Amniotic epithelial cell (primary cell): ENCODE measurements at regions not wholly inside any gene's neighbourhood (a gene's known extent, or its start where the extent isn't known, plus 50 kb on each side); places are given as distances from the start of the nearest gene placed in this dataset.
A peak's percentile ranks its signal among the peaks of the same experiment; 100 is the strongest.
"Not testable (repeated sequence)": the region's sequence is repeated elsewhere in the genome, so short reads cannot be mapped to it uniquely, and the experiment has no call there.

ENCODE experiments used
- DNase-seq: peaks from one replicate; pipeline ENCODE4 v3.0.0-alpha.2; 2010; ENCODE audit warnings: low read depth

DNA sequence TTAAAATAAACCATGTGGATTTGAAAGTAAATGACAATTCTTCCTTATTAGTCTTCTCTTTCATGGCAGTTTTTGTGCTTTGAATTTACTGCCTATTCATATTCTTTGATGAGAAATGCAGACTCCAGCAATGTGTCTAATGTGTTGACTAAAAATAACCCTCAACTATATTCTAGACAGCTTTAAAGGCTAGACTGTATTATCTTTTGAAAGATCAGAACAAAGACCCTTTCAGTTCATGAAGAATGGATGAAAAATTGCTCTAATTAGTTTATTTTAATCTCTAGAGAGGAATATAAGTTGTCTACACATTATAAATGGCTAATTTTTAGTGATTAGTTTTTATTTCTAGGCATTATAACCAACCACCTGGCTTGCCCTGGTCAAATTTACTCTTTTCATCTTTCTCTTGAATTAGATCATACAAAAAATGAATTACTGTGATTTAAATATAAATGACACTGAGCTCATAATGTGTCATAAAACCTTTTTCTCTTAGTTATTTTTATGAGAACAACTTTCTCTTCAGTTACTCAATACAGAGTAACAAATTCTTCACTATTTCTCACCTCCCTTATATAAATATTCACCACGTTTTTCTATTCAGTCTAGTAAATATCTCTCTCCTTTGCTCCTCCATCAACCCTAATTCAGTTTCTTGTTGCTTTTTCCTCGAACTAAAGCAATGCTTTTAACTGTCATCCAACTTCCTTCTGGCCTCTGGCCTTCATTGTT, 428.5 kb upstream of the TMPRSS15 start:
- DNase-seq: no peak

DNA sequence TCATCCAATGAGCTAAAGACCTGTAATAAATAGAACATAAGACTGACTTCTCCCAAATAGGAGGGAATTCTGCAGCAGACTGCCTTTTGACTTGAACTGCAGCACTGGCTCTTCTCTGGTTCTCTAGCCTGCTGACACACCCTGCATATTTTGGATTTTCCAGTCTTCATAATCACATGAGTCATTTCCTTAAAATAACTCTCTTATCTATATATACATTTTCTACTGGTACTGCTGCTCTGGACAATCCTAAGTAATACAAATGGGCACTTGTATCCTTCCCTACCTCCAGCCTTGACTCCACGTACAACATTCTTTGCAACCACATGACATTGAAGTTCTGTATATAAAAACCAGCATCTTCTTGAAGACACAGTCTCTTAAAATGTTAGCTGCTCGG, 429.4 kb upstream of the TMPRSS15 start:
- DNase-seq: peak; percentile 83

- DNase-seq: peak; percentile 32
Measured at GRCh38 chr21:18834121-18834520, 430.5 kb upstream of the TMPRSS15 start.

DNA sequence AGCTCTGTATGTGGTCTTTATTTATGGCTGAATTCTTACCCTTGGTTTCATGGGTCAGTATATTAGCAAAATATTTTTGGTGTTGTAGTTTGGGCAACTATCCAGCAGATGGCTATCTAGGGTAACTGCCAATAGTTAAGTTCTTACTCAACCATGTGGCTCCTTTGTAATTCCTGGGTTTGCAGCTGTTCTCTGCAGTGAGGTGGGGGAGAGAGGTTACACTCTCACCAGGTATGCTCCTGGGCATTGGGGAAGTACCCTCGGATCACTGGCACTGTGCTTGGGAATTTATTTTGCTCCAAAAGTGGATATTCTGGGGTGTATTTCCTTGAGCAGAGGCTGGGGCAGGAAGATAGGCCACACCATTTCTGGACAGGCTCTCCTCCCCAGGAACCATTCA, 436.7 kb upstream of the TMPRSS15 start:
- peak; percentile 40 for DNase-seq

DNA sequence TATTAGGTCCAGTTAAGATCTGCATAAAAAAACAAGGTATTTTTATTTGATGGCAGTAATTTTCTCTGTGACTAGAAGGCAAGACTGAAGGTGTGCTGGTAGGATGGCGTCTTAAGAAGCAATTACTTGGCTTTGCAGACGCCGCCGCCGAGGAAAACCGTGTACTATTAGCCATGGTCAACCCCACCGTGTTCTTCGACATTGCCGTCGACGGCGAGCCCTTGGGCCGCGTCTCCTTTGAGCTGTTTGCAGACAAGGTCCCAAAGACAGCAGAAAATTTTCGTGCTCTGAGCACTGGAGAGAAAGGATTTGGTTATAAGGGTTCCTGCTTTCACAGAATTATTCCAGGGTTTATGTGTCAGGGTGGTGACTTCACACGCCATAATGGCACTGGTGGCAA, 454.0 kb upstream of the TMPRSS15 start:
- DNase-seq: not testable (repeated sequence)

GRCh38 chr21:18869104-18869503, 465.5 kb upstream of the TMPRSS15 start:
- DNase-seq: no peak

GRCh38 chr21:18877917-18878316, 474.3 kb upstream of the TMPRSS15 start:
- no peak for DNase-seq

DNA sequence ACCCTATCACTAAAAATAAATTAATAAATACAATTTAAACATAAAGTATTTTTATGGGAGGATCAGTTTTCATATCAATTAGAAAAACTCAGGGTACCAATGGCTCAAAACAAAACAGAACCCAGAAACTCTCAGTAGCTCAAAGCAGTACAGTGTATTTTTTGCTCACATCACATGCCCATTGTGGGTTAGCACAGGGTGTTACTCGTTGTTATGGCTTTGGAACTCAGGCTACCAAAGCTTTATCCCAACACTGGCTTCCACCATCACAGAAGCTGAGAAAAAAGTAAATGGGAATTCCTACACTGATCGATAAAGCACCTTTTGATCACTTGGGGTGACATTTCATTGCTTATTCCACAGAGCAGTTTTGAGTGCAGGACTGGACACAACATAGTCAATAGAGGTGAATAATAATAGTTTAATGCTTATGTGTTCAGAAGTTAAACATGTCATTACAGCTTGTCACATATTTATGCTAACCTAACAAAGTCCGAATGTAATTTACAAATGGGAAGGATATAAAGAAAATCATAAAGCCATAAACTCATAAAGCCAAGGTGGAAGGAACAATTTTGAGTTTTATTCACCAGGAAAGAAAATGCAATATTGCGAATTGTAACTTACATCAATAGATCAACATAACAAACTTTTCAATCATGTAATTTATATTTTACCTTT, 484.5 kb upstream of the TMPRSS15 start:
- no peak for DNase-seq

- peak; percentile 65 for DNase-seq
Measured at GRCh38 chr21:18893406-18893805, 489.8 kb upstream of the TMPRSS15 start.

DNA sequence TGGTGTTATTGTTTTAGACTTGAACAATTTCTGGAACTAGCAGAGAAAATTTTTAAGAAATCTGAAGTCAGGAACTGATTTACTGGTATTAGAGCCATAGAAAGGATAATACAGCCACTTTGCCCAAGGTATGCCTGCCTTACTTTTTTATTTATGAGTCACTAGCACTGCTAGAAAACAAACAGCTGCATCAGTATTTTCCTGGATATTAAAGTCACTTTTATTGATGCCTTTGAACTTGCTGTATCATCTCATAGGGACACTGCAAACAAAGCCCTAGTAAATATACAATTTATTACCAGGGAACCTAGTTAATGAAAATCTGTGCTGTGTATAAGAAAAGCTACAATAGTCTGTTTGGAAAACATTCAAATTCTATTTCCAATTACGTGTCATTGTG, 490.8 kb upstream of the TMPRSS15 start:
- no peak for DNase-seq

- no peak for DNase-seq
Measured at GRCh38 chr21:18899261-18899660, 495.7 kb upstream of the TMPRSS15 start.

GRCh38 chr21:18902660-18903059, 499.1 kb upstream of the TMPRSS15 start:
- no peak for DNase-seq

DNA sequence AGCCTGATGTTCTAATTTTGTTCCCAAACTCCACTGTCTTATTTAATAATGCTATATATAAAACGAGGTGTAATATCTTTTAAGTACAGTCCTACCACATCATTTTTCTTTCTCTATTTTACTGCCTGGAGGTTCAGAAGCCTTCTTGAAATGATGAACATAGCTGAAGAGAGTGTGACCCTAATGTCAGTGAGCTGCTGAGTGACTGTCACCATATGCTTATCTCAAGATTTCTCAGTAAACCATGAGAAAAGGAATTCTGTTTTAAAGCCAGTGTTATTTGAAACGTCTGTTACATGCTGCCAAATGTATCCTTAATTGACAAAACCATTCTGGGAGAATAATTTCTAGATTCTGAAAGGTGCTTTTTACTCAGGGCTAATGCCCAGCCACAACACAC, 503.5 kb upstream of the TMPRSS15 start:
- no peak for DNase-seq

GRCh38 chr21:18908641-18909040, 505.1 kb upstream of the TMPRSS15 start:
- no peak for DNase-seq

DNA sequence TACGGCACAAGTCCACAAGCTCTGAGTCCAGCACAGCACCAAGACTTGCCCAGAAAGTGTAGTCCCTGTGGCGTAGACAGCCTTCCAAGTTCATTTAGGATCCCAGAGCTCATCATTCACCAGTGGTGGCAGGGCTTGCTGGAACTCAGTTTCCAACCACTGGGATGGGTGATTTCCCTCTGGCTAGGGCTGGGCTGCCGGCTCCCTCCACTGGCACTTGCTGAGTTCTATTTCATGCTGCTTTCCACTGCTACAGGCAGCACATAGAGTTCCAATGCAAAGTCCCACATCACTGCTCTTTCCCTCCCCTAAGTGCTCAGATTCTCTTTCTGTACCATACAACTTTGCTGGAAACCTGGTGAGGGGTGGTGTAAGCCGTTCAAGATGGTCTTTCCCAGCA, 510.3 kb upstream of the TMPRSS15 start:
- no peak for DNase-seq

DNA sequence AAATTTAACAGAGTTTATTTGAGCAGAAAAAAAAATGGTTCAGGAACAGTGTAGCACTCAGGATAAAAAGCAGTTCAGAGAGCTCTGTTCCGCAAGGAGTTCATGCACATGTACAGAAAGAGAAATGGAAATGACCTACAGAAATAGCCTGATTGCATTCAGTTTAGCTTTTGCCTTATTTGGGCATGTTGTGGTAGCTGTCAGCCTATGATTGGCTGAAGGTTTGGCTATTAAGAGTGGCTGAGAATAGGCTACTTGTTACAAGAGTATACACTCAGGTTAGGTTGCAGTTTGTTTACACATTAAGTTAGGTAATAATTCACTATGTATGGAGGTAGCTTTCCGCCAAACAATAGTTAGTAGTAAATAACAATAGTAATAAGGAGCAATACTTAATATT, 511.0 kb upstream of the TMPRSS15 start:
- DNase-seq: peak; percentile 3

- DNase-seq: peak; percentile 33
Measured at GRCh38 chr21:18917622-18918021, 514.0 kb upstream of the TMPRSS15 start.

GRCh38 chr21:18931237-18931636, 527.7 kb upstream of the TMPRSS15 start:
- no peak for DNase-seq

- DNase-seq: no peak
Measured at GRCh38 chr21:18937337-18937736, 533.8 kb upstream of the TMPRSS15 start.

DNA sequence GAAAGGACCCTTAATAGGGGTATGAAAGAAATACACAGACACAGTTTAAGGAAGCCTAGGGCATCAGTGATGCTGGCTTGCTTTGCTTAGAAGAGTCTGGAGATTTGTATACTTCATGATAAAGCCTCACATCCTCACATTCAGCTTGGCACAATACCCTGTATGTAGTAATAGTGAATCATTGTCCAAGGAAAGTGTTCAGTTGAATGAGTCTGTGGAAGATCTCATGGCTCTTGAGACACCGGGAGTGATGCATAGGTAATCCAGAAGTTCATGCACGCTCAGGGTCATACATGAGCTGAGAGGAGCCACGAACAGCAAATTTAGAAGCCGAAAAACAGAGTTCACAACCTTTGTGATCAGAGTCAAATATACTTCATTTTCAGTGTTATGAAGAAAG, 537.2 kb upstream of the TMPRSS15 start:
- DNase-seq: peak; percentile 39

GRCh38 chr21:18950045-18950740, 546.6 kb upstream of the TMPRSS15 start:
- no peak for DNase-seq

DNA sequence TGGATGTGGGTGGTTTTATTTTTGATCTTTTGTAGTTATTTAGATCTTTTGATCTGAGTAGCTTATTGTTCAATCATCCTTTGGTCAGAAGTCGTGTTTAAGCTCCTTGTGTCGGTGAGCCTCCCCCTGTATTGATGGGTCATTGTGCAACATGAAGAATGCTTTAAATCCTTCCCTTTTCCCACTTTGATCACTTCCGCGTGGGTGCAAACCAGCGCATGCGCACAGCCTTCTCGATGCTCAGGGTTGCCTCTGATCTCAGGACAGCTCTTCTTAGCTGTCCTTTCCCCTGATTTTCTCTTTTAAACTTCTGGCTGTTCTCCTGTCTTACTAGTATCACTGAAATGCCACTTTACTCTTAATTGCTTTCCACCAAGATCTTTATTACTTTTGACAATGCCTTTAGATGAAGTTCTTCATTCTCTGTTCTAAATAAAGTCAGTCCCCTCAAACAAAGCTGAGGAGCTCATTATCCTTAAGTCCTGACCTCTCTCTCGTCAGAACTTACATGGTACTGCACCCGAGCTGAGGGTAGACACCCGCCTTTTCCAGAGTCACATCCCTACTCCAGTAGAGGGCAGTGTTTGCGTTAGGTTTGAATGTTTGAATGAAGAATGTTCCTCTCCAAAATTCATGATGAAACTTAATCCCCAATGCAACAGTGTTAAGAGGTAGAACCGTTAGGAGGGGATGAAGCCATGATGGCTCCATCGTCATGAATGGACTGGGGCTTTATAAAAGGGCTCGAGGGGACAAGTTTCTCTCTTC, 547.9 kb upstream of the TMPRSS15 start:
- DNase-seq: peak; percentile 29
